ENCODE measurements at regions not wholly inside any gene's neighbourhood (a gene's known extent, or its start where the extent isn't known, plus 50 kb on each side); places are given as distances from the start of the nearest gene placed in this dataset.

DNA sequence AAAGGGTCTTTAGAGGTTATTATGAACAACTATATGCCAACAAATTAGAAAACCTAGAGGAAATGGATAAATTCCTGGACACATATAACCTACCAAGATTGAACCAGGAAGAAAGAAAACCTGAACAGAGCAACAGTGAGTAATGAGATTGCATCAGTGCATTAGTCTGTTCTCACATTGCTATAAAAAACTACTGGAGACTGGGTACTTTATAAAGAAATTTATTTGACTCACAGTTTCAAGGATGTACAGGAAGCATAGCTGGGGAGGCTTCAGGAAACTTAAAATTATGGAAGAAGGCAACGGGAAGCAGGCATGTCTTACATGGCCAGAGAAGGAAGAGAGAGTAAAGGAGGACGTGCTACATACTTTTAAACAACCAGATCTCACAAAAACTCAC, 70.8 kb upstream of the GNAZ start:
- H3K4me1 ChIP-seq (replicated peaks), result no peaks in the 10 kb centered on the region
- WGBS, result 59% methylated on average over 2 of the region's 2 CpGs
- H3K27ac ChIP-seq, result no peak overlapping the region
- no peaks in the 10 kb centered on the region for H3K27me3 ChIP-seq (replicated peaks; ENCODE audit: insufficient read depth)
- intact Hi-C loops (cut with DNase I), result no loop called here
- no peaks in the 10 kb centered on the region for H3K36me3 ChIP-seq
- no peak overlapping the region for H3K4me3 ChIP-seq
- DNase-seq (ENCODE audit: low spot score), result no peak
- no peak for TF ChIP-seq POLR2A (IDR thresholded peaks at IDR 0.05)
- TF ChIP-seq, protein P1, sequence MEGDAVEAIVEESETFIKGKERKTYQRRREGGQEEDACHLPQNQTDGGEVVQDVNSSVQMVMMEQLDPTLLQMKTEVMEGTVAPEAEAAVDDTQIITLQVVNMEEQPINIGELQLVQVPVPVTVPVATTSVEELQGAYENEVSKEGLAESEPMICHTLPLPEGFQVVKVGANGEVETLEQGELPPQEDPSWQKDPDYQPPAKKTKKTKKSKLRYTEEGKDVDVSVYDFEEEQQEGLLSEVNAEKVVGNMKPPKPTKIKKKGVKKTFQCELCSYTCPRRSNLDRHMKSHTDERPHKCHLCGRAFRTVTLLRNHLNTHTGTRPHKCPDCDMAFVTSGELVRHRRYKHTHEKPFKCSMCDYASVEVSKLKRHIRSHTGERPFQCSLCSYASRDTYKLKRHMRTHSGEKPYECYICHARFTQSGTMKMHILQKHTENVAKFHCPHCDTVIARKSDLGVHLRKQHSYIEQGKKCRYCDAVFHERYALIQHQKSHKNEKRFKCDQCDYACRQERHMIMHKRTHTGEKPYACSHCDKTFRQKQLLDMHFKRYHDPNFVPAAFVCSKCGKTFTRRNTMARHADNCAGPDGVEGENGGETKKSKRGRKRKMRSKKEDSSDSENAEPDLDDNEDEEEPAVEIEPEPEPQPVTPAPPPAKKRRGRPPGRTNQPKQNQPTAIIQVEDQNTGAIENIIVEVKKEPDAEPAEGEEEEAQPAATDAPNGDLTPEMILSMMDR (IDR thresholded peaks at IDR 0.05), result no peak
- no peaks in the 10 kb centered on the region for H3K9me3 ChIP-seq

DNA sequence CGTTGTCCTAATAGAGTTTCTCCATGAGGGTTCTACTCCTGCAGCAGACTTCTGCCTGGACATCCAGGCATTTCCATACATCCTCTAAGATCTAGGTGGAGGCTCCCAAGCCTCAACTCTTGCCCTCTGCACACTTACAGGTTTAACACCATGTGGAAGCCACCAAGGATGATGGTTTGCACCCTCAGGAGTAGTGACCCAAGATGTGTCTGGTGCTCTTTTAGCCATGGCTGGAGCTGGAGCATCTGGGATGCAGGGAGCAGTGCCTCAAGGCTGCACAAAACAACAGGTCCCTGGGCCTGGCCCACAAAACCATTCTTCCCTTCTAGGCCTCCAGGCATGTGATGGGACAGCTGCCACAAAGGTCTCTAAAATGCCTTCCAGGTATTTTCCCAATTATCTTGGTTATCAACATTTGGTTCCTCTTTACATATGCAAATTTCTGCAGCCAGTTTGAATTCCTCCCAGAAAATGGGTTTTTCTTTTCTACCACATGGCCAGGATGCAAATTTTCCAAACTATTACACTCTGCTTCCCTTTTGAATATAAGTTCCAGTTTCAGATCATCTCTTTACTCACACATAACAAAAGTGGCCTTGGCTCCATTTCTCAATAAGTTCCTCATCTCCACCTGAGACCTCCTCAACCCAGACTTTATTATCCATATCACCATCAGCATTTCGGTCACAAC, 69.5 kb upstream of the GNAZ start:
- Histone ChIP-seq H3K9me3 (no peaks in the 10 kb centered on the region), H3K4me1 (replicated peaks) (no peaks in the 10 kb centered on the region), H3K4me3 (no peak overlapping the region), H3K36me3 (no peaks in the 10 kb centered on the region), H3K27ac (no peak overlapping the region), H3K27me3 (replicated peaks; ENCODE audit: insufficient read depth) (no peaks in the 10 kb centered on the region)
- TF ChIP-seq, protein P1 (IDR thresholded peaks at IDR 0.05), result no peak
- TF ChIP-seq POLR2AphosphoS5 (IDR thresholded peaks at IDR 0.05) (no peak), POLR2A (IDR thresholded peaks at IDR 0.05) (no peak)
- 90% methylated on average over 2 of the region's 2 CpGs for WGBS
- intact Hi-C loops (cut with DNase I), result no loop called here
- DNase-seq (ENCODE audit: low spot score), result no peak

DNA sequence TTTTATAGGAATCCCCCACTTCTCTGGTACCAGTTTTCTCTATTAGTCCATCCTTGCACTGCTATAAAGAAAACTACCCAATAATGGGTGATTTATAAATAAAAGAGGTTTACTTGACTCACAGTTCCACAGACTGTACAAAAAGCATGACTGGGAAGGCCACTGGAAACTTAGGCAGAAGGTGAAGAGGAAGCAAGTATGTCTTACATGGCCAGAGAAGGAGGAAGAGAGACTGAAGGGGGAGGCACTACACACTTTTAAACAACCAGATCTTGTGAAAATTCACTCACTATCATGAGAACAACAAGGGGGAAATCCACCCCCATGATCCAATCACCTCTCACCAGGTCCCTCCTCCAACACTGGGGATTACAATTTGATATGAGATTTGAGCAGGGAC, 68.9 kb upstream of the GNAZ start:
- TF ChIP-seq POLR2A (IDR thresholded peaks at IDR 0.05) (no peak), POLR2AphosphoS5 (IDR thresholded peaks at IDR 0.05) (no peak)
- TF ChIP-seq, protein P1 (IDR thresholded peaks at IDR 0.05), result no peak
- no peaks in the 10 kb centered on the region for H3K27me3 ChIP-seq (replicated peaks; ENCODE audit: insufficient read depth)
- intact Hi-C loops (cut with DNase I), result no loop called here
- no peak overlapping the region for H3K27ac ChIP-seq
- no peaks in the 10 kb centered on the region for H3K9me3 ChIP-seq
- no peak for DNase-seq (ENCODE audit: low spot score)
- no peaks in the 10 kb centered on the region for H3K4me1 ChIP-seq (replicated peaks)
- no peak overlapping the region for H3K4me3 ChIP-seq
- H3K36me3 ChIP-seq, result no peaks in the 10 kb centered on the region

DNA sequence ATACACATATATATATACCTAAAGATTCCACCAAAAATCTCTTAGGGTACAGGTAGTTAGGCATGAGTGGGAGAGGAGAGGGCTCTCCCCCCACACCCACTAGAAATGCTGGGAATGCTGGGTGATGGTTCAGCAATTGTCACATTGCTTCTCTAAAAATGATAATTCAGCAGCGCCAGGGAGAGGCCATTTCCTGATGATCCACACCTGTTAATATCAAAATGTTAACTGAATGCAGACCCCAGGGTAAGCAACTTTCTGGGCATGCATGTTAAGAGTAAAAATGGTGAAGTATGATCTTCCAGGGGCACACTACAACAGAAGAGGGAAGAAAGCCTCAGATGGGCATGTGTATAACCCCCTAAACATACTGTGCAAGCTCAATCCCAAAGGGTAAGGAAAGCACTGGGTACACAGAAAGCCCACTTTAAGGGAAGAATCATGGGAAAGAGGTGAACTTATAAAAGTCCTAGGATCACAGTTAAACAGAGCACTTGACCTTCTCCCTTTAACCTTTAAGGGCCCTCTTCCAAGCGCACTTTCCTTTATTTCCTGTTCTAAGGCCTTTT, 67.6 kb upstream of the GNAZ start:
- WGBS, result 85% methylated on average over 2 of the region's 2 CpGs
- intact Hi-C loops (cut with DNase I), result no loop called here
- no peak for TF ChIP-seq POLR2AphosphoS5 (IDR thresholded peaks at IDR 0.05)
- TF ChIP-seq POLR2A (IDR thresholded peaks at IDR 0.05), result no peak
- TF ChIP-seq, protein P1 (IDR thresholded peaks at IDR 0.05), result no peak

DNA sequence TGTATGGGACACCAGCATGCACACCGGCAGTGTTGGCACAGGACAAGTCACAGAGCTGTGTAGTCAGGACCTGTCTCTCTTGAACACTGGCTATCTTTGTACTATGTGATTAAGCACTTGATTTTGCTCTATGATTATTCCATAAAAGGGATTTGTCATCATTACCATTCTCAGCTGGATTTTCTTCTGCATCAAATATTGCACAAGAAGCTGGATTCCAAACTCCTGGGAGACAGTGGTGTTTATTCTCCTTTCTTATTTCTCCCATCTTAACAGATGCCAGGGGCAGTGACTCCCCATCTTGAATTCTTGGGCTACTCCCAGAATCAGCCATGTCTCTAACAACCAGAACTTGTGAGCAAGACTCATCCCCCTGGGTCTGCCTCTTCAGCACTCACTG, 62.5 kb upstream of the GNAZ start:
- intact Hi-C loops (cut with DNase I), result no loop called here
- no peak for TF ChIP-seq POLR2AphosphoS5 (IDR thresholded peaks at IDR 0.05)
- TF ChIP-seq, protein P1 (IDR thresholded peaks at IDR 0.05), result no peak
- TF ChIP-seq POLR2A (IDR thresholded peaks at IDR 0.05), result no peak
- H3K4me1 ChIP-seq (replicated peaks), result no peaks in the 10 kb centered on the region
- H3K9me3 ChIP-seq, result no peaks in the 10 kb centered on the region
- no peaks in the 10 kb centered on the region for H3K27me3 ChIP-seq (replicated peaks; ENCODE audit: insufficient read depth)
- H3K27ac ChIP-seq, result no peak overlapping the region
- DNase-seq (ENCODE audit: low spot score), result no peak
- no peak overlapping the region for H3K4me3 ChIP-seq
- WGBS, result 82% methylated on average over 1 of the region's 1 CpG
- no peaks in the 10 kb centered on the region for H3K36me3 ChIP-seq

More for the DNA sequence above, 67.6 kb upstream of the GNAZ start:
- no peaks in the 10 kb centered on the region for H3K27me3 ChIP-seq (replicated peaks; ENCODE audit: insufficient read depth)
- H3K27ac ChIP-seq, result no peak overlapping the region
- DNase-seq (ENCODE audit: low spot score), result no peak
- no peak overlapping the region for H3K4me3 ChIP-seq
- H3K4me1 ChIP-seq (replicated peaks), result no peaks in the 10 kb centered on the region
- no peaks in the 10 kb centered on the region for H3K36me3 ChIP-seq
- no peaks in the 10 kb centered on the region for H3K9me3 ChIP-seq
